ENCODE measurements at regions not wholly inside any gene's neighbourhood (a gene's known extent, or its start where the extent isn't known, plus 50 kb on each side); places are given as distances from the start of the nearest gene placed in this dataset.
"Not testable (repeated sequence)": the region's sequence is repeated elsewhere in the genome, so short reads cannot be mapped to it uniquely, and the experiment has no call there.

- no peak for DNase-seq
These were observed 103.3 kb upstream of the FGGY start for GRCh38 chr1:59193443-59194093.

- DNase-seq, result no peak
These were observed 102.3 kb upstream of the FGGY start for GRCh38 chr1:59194621-59195020.

- no peak for DNase-seq
These were observed 101.7 kb upstream of the FGGY start for GRCh38 chr1:59195151-59195550.

DNA sequence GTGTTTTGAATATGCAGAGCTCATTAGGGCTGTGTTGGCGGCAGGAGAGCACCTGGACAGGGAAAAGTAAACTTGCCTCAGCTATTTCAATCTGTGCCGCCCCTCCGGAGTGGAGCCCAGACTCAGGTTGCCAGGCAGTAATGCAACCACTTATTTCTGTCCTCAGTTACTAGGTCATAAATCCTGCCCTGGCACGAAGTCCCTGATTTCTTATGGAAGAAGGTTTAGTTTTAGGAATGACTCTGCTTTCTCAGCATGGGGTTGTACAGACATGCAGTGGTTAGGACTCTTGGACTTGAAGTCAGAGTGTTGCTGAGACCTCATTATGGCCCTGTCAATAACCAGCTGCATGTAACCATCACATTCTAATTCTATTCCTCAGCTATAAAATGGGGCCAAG, 98.3 kb upstream of the FGGY start:
- DNase-seq, result no peak

GRCh38 chr1:59199147-59199546, 97.7 kb upstream of the FGGY start:
- DNase-seq, result no peak

DNA sequence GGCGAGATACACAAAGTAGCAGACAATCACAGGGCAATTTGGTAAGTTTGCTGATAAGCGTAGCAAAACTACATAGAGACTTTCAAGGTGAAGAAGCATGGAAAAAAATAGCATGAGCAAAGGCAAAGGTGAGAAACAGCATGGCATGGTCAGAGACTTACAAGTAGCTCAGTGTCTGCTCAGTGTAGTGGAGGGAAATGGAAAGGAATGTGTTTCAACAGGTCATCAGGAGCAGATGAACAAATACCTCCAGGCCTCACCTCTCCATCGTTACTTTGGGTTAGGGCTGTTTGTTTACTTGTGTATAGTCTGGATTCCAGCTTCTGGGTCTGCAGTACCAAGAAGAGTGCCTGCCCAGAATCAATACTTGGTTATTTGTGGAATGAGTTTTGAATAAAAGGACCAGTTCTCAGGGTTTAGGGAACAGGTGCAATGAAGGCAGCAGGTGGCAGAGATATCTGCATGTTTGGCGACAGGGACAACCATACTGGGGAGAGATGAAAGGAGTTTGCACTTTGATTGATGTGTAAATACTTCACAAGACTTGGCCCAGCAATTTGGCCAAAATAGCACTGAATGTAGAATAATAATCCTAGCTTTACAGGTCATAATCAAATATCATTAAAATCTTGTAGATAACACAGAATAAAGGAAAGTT, 97.0 kb upstream of the FGGY start:
- DNase-seq, result no peak

DNA sequence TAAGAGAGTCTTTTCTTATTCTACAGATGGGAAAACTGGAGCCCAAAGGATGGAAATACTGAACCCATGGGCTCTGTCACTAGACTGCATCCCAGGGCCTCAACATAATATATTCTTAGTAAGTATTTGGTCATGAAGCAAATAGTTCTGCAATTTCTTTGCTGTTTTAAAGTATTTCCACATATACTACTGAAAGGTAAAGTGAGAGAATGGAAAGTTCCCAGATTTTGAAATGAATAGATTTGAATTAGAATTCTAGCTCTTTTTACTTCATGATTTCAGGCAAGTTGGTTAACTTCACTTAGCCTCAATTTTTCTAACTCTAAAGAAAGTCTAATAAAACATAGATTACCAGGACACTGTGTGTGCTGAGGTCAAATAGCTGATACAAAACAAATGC, 95.6 kb upstream of the FGGY start:
- no peak for DNase-seq

- DNase-seq, result no peak
These were observed 94.4 kb upstream of the FGGY start for GRCh38 chr1:59202455-59202854.

GRCh38 chr1:59204001-59204400, 92.9 kb upstream of the FGGY start:
- no peak for DNase-seq

- DNase-seq, result not testable (repeated sequence)
These were observed 90.3 kb upstream of the FGGY start for GRCh38 chr1:59206616-59207015.

DNA sequence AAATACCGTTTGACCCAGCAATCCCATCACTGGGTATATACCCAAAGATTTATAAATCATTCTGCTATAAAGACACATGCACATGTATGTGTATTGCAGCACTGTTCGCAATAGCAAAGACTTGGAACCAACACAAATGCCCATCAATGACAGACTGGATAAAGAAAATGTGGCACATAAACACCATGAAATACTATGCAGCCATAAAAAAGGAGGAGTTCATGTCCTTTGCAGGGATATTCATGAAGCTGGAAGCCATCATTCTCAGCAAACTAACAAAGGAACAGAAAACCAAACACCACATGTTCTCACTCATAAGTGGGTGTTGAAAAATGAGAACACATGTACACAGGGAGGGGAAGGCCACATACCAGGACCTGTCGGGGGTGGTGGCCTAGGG, 86.5 kb upstream of the FGGY start:
- DNase-seq, result not testable (repeated sequence)

GRCh38 chr1:59212706-59213105, 84.2 kb upstream of the FGGY start:
- DNase-seq, result no peak

DNA sequence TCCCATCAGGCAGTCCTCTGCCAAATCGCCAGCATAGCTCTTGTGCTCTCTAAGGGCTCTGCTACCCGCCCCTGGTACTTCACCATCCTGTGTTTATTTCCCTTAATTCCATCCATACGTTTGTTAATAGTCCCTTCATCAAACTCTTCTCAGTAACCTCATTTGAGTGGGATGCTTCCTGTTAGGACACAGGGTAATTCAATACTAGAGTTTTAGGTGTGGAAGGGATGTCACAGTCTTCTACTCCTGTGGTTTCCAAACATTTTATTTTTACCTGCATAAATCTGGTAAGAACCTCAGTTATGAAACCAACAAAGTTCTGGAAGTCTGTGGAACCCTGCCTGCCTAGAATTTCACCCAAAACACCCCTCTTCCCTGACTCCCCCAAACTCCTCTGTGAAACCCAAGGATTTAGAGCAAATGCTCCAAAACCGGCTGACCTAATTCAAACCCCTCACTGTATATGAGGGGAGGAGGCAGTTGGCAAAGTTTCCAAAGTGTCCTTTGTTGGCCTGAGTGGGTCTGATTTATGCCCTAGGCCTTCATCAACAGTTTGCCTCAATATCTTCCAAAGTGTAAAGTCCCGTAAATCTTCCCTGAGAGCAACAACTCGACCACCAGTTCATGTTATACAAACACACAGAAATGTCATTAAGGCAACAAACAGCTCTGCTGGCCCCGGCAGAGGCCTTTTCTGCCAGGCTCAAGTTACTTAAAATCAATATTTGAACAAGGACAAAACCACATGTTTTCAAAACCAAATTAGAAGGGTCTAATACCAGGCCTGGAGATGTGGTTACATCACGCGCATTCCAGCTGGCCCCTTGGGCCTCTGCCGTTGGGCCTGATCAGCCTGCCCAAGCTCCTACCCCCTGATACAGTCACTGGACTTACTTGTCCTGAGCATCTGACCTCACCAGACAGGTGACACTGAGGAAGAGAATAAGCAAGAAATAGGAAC, 82.4 kb upstream of the FGGY start:
- DNase-seq, result no peak

- DNase-seq, result no peak
These were observed 81.1 kb upstream of the FGGY start for GRCh38 chr1:59215766-59216291.

DNA sequence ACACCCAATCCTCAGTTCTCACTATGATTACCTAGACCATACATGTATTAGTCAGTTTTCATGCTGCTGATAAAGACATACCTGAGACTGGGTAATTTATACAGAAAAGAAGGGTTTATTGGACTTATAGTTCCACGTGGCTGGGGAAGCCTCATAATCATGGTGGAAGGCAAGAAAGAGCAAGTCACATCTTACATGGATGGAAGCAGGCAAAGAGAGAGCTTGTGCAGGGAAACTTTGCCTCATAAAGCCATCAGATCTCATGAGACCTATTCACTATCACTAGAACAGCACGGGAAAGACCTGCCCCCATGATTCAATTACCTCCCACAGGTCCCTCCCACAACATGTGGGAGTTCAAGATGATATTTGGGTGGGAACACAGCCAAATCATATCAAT, 79.5 kb upstream of the FGGY start:
- DNase-seq, result not testable (repeated sequence)

GRCh38 chr1:59218521-59219236, 78.2 kb upstream of the FGGY start:
- no peak for DNase-seq

DNA sequence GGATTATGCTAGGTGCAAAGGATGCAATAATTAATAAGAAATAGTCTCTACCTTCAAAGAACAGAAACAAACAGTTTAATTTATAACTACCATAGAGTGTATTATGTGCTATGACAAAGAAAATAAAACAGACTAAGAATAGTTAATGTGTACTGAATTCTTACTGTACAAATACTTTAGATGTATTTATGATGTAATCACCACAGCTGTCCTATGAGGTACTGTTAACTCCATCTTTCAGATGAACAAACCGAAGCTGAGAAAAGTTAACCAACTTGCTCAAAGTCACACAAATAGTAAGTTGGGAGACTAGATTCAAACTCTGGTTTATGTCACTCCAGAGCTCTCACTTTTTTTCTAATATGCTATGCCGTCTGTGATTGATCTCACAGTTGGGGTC, 77.0 kb upstream of the FGGY start:
- DNase-seq, result no peak

- no peak for DNase-seq
These were observed 76.5 kb upstream of the FGGY start for GRCh38 chr1:59220356-59220755.

DNA sequence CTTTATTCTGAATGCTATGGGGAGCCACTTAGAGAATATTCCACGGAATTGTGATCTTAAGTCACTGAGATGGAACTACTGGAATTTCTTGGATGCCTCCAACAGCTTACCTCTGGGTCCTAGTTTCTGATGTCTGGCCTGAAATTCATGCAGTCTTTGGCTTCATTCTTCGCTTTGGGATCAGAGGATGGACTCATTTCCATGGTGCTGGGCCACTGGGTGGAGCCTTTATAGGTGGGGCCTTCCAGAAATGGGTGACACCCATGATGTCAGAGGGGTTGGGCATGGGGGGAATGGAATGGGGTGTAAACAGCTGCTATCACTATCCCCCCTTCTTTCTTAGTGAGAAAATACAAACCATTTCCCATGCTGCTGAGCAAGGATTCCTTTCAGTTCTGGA, 73.7 kb upstream of the FGGY start:
- no peak for DNase-seq

- DNase-seq, result no peak
These were observed 72.8 kb upstream of the FGGY start for GRCh38 chr1:59223989-59224634.

DNA sequence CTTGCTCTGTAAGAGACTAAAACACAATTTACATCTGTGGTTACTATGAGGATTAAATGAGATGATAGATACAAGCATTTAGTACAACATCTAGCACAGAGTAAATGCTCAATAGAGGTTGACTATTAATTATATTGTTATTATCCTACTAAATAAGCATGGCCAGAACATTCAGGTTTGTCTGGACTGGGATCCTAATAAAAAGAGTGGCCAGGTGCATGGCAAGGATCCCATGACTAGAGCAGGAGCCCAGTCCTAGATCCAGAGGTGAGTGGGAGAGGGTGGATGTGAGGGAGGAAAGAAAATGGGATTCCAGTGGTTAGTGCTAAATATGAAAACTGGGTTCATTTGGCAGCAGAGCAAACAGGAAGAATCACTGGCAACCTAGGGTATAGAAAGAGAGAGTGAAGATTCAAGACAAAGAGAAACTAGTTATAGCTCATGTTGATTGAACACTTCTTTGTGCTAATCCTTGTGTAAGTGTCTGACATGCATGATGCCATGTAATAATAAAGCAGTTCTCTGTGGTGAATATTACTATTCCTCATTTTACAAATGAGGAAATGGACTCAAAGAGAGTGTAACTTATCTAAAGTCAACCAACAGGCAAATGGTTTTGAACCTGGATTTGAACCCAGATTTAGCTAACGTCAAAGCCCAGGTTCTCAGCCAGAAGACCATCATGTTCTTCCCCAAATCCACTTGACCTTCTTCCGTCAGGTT, 71.1 kb upstream of the FGGY start:
- DNase-seq, result no peak

- DNase-seq, result no peak
These were observed 67.8 kb upstream of the FGGY start for GRCh38 chr1:59229138-59229537.

All from KG1 (cell line).